GM06990 (cell line): ENCODE measurements at regions not wholly inside any gene's neighbourhood (a gene's known extent, or its start where the extent isn't known, plus 50 kb on each side); places are given as distances from the start of the nearest gene placed in this dataset.

Experiments used
- DNase-seq: peaks from one replicate; pipeline ENCODE4 v3.0.0-alpha.2; 2011; ENCODE audit not compliant: insufficient read length; ENCODE audit errors: extremely low read depth
- H3K27me3 ChIP-seq: replicated peaks from 2 replicates; pipeline ENCODE4 v1.6.0; 2011; ENCODE audit warnings: low read length; ENCODE audit not compliant: control insufficient read depth, insufficient read depth
- H3K36me3 ChIP-seq: 2 replicates; pipeline ENCODE4 v1.5.1; 2011; ENCODE audit warnings: low read length; ENCODE audit not compliant: control insufficient read depth, insufficient read depth
- H3K4me3 ChIP-seq: replicated peaks from 2 replicates; pipeline ENCODE4 v1.5.1; 2011; ENCODE audit warnings: low read depth, mild to moderate bottlenecking, control low read depth, low read length
- TF ChIP-seq, protein P1 (sequence below): IDR thresholded peaks from 2 replicates; pipeline ENCODE4 v1.5.1; 2011; ENCODE audit warnings: low read length, control low read depth, mild to moderate bottlenecking, inconsistent platforms; ENCODE audit not compliant: insufficient read depth, poor library complexity, severe bottlenecking

- no peak for DNase-seq
- Histone ChIP-seq H3K27me3 (peaks cover 6% of the 10 kb centered on the region), H3K4me3 (no peak overlapping the region), H3K36me3 (no peaks in the 10 kb centered on the region)
- TF ChIP-seq, protein P1, sequence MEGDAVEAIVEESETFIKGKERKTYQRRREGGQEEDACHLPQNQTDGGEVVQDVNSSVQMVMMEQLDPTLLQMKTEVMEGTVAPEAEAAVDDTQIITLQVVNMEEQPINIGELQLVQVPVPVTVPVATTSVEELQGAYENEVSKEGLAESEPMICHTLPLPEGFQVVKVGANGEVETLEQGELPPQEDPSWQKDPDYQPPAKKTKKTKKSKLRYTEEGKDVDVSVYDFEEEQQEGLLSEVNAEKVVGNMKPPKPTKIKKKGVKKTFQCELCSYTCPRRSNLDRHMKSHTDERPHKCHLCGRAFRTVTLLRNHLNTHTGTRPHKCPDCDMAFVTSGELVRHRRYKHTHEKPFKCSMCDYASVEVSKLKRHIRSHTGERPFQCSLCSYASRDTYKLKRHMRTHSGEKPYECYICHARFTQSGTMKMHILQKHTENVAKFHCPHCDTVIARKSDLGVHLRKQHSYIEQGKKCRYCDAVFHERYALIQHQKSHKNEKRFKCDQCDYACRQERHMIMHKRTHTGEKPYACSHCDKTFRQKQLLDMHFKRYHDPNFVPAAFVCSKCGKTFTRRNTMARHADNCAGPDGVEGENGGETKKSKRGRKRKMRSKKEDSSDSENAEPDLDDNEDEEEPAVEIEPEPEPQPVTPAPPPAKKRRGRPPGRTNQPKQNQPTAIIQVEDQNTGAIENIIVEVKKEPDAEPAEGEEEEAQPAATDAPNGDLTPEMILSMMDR, result no peak
These were observed 60.4 kb upstream of the TMEM33 start for GRCh38 chr4:41874873-41875272.

DNA sequence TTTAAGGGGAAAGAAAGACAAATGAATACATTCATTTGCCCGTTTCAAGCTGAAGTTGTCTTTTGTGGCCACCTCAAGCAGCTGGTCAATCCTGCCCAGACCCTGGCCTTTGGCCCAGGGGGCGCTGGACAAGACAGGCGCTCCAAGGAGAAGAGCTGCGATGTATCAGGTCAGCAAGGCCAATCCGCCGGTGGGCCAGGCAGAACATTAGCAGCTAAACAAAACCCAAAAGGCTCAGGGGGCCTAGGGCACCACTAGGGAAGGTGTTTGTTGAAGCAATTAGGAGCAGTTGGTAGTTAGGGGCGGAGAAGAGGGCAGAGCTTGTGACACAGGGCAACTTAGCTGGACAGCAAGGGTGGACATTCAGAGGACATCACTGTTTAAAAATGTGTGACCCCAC lies 60.8 kb upstream of the TMEM33 start:
- H3K36me3 ChIP-seq, result no peaks in the 10 kb centered on the region
- TF ChIP-seq, protein P1, result no peak
- no peak for DNase-seq
- H3K4me3 ChIP-seq, result no peak overlapping the region
- H3K27me3 ChIP-seq, result peaks cover 6% of the 10 kb centered on the region

DNA sequence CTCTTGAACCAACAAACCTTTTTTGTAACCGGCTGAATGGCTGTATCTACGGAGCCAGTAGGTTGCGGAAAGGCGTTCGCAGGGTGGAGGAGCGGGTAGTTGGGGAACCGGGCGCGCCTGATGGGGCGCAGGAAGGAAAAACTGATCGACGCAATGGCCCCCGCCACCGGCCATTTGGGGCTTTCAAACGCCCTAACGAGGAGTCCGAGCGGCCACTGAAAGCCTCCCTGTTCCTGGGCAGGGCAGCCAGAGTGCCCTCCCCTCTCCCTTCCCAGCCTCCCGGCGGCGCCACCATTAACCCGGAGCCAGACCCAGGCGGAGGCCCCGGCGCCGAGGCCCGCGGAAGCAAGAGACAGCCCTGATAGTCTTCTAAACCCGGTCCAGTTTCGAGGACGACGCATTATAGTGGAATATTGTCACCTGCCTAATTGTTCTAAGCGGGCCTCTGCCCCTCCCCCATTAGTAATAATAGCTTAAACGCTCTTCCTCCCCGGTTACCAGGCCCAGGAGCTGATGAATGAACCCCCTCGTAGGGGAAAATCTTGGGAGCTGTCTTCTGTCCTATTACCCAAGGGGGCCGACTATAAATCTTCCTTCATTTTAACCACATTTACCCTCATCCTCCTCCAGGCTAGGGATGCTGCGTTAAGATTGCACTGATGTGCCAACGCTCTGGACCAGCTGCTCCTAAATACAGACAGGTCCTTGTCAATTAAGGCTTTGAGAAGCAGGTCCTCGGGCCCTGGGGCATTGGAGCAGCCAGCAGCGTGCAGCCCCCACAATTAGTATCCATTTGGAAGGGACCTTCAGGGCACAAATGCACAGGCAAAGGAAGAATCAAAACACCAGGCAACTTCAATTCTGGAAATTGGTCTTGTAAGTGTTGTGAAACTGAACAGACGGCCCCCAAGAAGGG lies 61.6 kb upstream of the TMEM33 start:
- no peak overlapping the region for H3K4me3 ChIP-seq
- no peaks in the 10 kb centered on the region for H3K36me3 ChIP-seq
- H3K27me3 ChIP-seq, result peaks cover 6% of the 10 kb centered on the region
- no peak for DNase-seq
- TF ChIP-seq, protein P1, result no peak

DNA sequence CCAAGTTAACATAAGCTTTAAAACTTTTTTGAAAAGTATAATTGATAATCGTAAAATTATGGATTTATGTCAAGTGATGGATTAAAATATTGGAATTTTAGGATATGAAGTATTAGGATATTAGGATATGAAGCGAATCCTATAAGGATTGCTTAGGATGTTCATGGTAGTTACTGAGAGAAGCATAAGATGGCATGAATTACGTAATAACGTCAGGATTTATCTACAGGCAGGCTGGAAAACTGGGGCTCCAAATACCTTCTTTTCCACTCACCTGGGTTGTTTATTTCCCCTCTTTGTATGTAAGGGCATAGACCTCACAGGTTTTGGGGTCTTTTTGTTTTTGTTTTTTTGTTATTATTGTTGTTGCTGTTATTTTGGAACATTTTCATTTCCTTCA lies 65.2 kb upstream of the TMEM33 start:
- H3K36me3 ChIP-seq, result no peaks in the 10 kb centered on the region
- TF ChIP-seq, protein P1, result no peak
- H3K27me3 ChIP-seq, result peaks cover 6% of the 10 kb centered on the region
- no peak for DNase-seq
- H3K4me3 ChIP-seq, result no peak overlapping the region

GRCh38 chr4:41866799-41867677 lies 68.2 kb upstream of the TMEM33 start:
- H3K27me3 ChIP-seq, result peaks cover 4% of the 10 kb centered on the region
- no peak for DNase-seq
- no peak overlapping the region for H3K4me3 ChIP-seq
- TF ChIP-seq, protein P1, result no peak
- H3K36me3 ChIP-seq, result no peaks in the 10 kb centered on the region
